ENCODE measurements at regions not wholly inside any gene's neighbourhood (a gene's known extent, or its start where the extent isn't known, plus 50 kb on each side); places are given as distances from the start of the nearest gene placed in this dataset.

- DNase-seq (ENCODE audit: low spot score) = no peak
These were observed 134.8 kb upstream of the NAMPT start for GRCh38 chr7:106419455-106420182.

DNA sequence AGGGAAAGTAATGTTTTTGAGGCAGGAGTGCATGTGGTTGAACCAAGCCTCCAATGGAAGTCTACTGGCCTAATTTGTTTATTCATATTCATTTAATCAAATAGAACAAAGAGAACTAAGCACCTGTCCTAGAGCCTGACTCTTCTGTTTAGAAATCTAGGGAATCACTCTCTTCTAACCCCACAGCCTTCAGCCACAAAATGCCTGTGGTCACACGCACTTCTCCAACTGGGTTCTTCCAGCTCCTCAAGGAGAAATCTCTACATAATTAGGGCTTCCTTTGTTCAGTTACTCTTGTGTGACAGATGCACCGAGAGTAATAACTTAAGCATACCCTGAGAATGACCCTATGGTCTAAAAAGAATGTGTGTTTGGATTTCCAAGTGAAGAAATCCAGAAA, 133.7 kb upstream of the NAMPT start:
- no peak for DNase-seq (ENCODE audit: low spot score)

GRCh38 chr7:106418094-106418493, 133.3 kb upstream of the NAMPT start:
- DNase-seq (ENCODE audit: low spot score) = peak; percentile 25

GRCh38 chr7:106417273-106417902, 132.6 kb upstream of the NAMPT start:
- DNase-seq (ENCODE audit: low spot score) = no peak

GRCh38 chr7:106416430-106416829, 131.6 kb upstream of the NAMPT start:
- DNase-seq (ENCODE audit: low spot score) = no peak

- DNase-seq (ENCODE audit: low spot score) = no peak
These were observed 130.7 kb upstream of the NAMPT start for GRCh38 chr7:106415433-106415832.

GRCh38 chr7:106413446-106413845, 128.7 kb upstream of the NAMPT start:
- no peak for DNase-seq (ENCODE audit: low spot score)

GRCh38 chr7:106405697-106406141, 120.9 kb upstream of the NAMPT start:
- no peak for DNase-seq (ENCODE audit: low spot score)

DNA sequence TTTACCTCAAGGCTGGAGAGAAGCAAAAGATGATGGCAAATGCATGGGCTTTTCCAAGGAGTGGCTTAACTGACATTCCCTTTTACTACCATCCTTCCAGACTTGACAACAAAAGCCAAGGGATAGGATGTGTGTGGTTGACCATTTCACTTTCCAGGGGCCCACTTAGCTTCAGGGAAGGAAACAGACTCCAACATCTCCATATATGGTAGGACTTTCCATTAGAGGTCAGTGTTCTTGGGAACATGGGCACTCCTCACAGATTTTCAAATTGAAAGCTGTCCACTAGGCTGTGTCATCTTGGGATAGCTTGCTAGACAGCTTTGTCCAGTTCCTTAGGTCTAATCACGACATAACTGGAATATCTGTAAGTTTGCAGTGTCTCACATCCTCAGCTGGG, 118.1 kb upstream of the NAMPT start:
- no peak for DNase-seq (ENCODE audit: low spot score)

DNA sequence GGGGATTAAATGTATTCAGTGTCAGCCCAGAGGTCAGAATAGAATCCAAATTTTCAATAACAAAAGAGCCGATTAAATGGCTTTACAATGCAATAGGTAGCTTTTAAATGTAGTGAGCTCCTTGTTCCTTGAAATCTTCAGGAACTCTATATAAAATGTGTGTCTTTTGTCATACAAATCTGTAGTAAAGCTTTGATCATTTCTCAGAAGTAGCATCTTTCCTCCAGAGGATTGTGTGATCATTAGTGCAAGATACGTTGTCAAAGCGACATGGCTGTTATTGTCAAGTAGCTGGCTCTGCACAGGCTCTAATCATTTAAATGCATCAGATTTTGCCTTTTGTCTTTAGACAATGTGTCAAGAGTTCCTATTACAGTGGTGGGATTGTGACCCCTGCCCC, 116.1 kb upstream of the NAMPT start:
- DNase-seq (ENCODE audit: low spot score) = no peak

DNA sequence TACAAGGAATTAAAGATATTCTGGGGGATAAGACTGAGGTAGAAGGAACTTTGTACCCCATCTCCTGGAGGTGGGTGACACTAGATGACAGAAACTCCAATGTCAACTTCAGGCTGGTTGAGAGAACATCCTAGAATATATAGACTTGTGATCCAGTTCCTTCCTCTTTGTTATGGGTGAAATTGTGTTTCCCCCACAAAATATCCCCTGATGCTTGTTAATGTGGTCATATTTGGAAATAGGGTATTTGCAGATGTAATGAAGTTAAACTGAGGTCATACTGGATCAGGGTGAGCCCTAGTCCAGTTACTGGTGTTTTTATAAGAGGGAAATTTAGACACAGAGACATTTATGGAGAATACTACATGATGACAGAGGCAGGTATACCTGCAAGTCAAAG, 114.0 kb upstream of the NAMPT start:
- no peak for DNase-seq (ENCODE audit: low spot score)

- DNase-seq (ENCODE audit: low spot score) = no peak
These were observed 113.2 kb upstream of the NAMPT start for GRCh38 chr7:106397994-106398393.

- DNase-seq (ENCODE audit: low spot score) = no peak
These were observed 109.7 kb upstream of the NAMPT start for GRCh38 chr7:106394526-106394925.

- no peak for DNase-seq (ENCODE audit: low spot score)
These were observed 108.9 kb upstream of the NAMPT start for GRCh38 chr7:106393564-106394251.

GRCh38 chr7:106392590-106392989, 107.8 kb upstream of the NAMPT start:
- DNase-seq (ENCODE audit: low spot score) = no peak

DNA sequence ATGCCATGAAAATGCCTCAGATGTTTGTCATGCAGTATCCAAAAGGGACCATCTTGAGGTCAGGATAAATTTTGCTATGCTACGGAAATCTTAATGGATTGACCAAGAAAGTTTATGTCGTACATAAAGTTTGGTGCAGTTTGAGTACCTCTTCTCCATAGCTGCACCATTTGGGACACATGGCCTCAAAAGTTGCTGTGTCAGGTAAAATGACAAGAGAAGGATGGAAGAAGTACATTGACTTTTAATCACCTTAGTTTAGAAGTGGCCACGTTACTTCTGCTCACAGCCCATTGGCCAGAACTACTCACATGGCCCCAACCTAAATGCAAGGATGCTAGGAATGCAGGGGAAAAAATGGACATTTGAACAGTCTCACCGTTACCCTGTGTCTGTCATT, 107.4 kb upstream of the NAMPT start:
- no peak for DNase-seq (ENCODE audit: low spot score)

- no peak for DNase-seq (ENCODE audit: low spot score)
These were observed 102.2 kb upstream of the NAMPT start for GRCh38 chr7:106386958-106387357.

DNA sequence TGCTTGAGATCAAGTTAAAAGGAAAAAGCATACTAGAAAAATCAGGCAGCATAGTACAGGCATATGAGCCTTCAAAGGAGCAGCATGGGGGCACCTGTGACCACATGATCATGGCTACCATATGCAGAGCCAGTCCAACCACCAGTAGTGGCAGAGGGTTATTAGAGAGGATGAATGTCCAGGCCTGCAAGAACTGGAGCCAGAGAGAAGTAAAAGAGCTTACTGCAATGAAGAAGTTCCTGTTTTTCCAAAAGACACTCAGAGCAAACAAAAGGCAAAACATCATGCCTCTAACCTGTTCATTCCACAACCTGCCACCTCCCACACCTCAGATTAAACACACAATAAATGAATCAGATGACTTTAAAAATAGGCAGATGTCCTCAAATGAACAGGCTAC, 99.6 kb upstream of the NAMPT start:
- DNase-seq (ENCODE audit: low spot score) = no peak

GRCh38 chr7:106382929-106383328, 98.1 kb upstream of the NAMPT start:
- no peak for DNase-seq (ENCODE audit: low spot score)

DNA sequence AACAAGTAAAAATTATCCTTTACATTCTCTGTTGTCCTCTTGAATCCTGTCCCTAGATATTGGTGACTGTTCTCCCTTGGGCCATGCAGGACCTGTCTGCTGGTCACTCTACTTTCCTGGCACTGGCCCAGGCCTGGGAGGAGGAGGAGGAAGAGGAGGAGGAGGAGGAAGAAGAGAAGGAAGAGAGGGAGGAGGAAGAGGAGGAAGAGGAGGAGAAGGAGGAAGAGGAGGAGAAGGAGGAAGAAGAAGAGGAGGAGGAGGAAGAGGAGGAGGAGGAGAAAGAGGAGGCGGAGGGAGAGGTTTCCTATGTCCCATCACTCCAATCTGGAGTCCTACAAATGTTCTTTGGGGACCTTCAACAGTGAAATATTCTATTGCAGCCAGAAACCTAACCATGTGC, 97.3 kb upstream of the NAMPT start:
- no peak for DNase-seq (ENCODE audit: low spot score)

DNA sequence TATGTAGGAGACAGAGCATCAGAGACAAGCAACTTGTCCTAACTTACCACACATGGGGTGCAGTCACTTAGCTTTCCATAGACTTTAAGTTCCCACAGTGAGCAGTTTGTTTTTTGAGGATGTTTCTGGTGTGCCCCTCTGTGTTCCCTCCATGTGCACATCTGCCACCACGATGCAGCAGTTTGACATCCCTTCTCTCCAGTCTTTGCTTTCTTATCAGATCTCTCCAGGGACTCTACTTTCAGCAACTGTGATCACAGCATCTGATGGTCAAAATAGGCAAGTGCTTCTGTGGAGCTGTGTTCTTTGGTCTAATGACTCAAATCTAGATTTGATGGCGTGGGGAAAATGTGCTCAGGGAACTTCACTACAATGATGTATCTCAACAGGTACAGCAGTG, 96.5 kb upstream of the NAMPT start:
- no peak for DNase-seq (ENCODE audit: low spot score)

- DNase-seq (ENCODE audit: low spot score) = no peak
These were observed 93.1 kb upstream of the NAMPT start for GRCh38 chr7:106377847-106378361.

Data from AG08395 (cell line).